GM21367 (cell line): ENCODE measurements at regions not wholly inside any gene's neighbourhood (a gene's known extent, or its start where the extent isn't known, plus 50 kb on each side); places are given as distances from the start of the nearest gene placed in this dataset.

Experiments
- ATAC-seq: cut with Tn5 transposase; IDR thresholded peaks from one replicate; pipeline ENCODE4 v1.9.1; 2021; ENCODE audit not compliant: unreplicated experiment

DNA sequence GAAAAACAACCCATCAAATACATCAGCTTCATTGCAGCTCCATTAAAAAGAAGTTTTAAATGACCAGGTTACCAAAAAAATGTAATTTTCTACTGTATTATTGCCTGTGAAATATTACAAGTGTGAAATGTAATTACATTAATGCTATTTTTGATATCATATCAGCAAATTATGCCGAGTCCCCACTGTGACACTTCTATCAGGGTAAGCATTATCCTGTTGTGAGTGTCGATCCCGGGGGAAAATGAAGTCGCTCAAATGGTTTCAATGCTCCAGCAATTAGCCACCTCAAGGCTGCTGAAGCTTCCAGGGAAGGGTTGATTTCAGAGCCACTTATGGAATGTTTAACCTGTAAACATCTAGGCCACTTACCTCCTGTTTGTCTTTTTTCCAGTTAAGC, 70.4 kb downstream of the RCN1 start:
- no peak for ATAC-seq

DNA sequence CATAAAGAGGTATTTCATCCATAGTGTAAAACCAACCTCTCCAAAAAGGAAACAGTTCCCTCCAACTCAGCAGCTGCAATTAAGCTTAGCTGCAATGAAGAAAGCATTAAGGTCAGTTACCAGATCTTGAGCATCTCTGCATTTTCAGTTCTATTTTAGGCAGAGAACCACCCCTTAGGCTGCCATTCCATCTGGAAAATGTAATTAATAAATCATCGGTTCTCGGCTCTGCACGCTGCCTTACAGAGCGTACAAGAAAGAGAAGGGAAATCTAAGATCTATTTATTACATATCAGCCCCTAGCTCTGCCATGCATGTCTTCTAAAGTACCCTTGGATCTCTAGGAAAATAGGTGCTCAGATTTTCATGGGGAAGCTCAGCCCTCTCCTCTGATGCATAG, 71.5 kb downstream of the RCN1 start:
- no peak for ATAC-seq

DNA sequence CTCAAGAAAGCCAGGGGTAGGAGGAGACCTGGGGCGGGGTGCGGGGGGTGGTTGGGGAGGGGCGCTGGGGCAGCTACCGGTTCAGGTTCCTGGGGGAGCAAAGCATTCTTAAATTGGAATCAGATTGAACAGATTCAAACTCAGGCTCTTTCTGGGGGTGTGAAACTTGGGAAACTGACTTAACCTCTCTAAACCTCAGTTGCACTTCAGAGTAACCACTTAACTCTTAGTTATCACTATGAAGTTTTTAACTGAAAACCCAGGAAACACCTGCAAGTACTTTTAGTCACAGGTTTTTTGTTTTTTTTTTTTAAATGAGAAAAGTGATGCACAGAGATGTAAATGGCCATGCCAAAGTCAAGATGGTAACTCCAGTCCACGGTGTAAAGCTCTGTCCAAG, 72.0 kb downstream of the RCN1 start:
- ATAC-seq = no peak

DNA sequence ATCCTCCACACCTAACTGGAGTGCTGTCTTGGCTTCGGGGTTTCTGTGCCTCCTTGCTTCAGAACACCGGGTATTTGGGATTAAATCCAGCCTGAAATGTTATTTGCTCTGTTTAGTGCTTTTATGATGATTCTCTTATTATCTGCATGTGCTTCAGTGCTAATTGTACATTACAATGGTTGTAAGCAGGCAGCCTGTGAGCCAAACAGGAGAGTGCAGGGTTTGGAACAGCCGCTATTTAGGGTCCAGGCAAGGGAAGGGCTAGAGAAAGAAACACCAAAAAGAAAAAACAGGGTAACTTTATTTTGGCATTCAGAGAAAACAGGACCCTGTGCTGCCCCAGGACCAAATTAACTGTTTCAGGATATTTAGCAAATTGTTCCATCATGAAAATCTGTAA, 72.7 kb downstream of the RCN1 start:
- no peak for ATAC-seq

DNA sequence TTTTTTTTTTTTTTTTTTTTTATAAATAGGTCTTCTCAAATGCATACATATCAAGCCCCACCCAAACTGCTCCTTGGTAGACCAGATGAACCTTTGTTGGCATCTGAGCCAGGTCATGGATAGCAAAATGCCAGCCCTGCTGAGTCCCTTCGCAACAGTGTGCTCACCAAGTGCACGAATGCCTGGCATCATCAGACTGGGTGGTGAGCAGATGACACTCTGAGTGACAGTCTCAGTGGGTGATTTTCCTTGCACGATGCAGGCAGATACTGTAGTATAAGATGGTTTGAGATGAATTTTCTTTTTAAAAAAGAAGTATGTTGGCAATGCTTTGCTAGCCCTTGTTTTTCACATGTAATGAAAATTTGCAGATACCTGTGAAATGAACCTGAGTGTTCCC, 74.0 kb downstream of the RCN1 start:
- ATAC-seq = no peak

DNA sequence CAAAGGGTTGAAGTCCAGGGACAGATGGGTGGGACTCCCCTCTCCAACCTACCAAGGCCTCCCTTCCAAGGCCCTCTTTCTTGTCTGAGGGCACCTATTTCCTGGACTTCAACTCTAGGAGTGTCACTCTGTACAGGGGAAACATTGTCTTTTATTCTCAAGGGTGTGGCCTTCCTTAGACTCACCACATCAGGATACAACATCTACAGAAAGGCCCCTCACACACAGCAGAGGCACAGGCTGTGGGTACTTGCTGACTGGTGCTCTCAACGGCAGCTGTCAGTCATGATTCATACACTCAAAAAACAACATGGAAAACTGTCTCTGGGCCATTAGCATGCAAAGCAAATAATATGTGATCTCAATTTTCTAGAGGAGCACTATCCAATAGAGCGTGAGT, 78.0 kb downstream of the RCN1 start:
- ATAC-seq = no peak

DNA sequence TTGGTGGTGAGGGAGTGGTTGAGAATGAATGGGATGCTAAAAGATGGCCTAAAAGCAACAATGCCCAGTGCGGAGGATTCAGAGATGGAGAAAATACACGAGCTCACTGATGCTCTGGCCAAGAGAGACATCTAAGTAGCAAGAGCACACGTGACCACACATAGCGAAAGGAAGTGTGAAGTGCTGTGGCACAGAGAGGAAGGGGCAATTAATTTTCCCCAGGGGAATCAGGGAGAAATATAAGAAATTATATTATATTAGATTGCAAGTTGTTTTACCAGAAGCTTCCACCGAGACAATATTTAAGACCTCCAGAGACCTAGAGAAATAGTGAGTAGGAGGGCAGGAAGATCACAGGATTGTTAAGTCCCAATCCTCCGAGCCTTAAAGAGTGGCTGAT, 80.6 kb downstream of the RCN1 start:
- ATAC-seq = no peak

DNA sequence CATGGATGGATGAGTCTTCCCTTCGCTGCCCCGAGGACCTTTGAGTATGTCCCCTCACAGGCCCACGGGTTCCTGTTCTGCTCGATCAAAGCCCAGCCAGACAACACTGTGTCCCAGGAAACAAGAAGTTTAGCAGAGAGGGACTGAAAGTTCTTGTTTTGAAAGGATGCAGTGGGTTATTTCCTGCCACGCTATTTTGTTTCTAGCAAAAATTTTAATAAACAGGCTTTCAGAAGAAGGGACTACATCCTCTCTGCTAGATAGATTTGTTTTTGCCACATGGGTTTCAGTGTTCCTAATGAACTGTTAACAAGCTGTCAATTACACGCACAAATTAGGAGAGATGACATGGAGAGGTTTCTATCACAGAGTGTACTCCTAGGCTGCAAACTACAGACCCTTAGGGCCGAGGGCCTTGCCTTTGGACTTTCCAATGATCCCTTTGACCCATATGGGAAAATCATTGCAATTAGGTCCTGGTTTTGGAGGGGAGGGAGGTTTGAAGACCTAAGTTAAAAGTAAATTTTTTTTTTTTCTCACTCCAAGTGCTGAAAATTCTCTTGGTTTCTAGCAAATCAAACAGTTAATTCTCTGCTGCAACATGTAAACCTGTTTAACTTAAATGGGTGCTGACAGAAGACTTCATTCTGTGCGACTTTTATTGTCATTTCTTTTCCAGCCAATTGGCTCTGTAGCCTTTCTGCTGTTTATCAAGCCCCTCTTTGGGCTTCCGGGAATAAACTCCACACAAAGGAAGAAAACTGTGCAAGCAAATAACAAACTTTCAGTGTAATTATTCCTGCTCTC, 81.4 kb downstream of the RCN1 start:
- no peak for ATAC-seq

DNA sequence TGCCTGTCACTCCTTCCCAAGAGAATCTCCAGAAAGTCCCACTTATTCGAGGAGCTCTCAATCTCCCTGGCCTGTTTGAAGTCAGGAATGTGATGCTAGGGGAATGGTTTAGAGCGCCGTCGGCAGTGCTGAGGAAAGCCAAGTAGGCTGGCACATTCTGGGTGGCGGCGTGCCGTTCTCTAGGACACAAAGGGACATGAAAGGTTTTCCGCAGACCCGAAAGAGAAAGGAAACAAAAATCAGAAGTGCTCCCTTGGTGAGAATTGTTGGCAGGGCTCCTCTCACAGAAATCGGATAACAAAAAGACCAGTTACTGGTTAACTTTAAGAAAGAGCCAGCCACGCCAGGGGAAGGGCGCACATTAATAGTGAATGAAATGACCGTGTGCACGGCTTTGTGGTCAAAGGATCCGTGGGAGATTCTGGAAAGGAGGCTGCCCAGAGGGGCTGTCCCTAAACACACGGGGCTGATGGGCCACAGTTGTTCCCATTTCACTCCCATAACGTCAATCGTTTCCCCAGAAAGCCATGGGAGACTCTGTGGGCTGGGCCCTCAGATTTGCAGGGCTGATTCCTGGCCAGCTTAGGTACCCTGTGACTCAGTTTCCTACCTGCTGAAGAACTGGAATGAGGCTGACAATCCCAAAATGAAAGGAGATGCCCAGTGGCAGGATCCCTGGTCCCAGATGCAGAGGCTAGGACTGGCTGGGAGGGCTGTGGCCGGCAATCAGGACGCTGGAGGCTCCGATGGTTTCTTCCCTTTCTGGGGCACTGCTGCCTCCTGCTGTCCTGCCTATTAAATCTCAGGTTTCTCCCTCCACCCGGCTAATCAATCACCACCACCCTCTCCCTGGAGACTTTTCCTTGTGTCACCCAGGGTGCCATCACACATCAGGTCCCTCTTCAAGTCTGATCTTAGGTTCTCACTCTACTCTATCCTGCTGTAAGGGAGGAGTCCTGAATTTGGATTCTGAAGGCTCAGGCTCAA, 82.3 kb downstream of the RCN1 start:
- no peak for ATAC-seq

DNA sequence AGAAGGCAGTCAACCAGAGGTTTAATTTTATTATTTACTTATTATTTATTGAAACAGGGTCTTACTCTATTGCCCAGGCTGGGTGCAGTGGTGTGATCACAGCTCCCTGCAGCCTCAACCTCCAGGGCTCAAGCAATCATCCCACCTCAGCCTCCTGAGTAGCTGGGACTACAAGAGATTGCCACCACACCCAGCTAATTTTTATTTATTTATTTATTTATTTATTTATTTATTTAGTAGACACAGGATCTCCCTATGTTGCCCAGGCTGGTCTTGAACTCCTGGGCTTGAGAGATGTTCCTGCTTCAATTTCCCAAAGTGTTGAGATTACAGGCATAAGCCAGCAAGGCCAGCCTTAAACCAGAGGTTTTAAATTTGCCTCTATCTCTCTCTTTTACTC, 83.1 kb downstream of the RCN1 start:
- ATAC-seq = no peak

DNA sequence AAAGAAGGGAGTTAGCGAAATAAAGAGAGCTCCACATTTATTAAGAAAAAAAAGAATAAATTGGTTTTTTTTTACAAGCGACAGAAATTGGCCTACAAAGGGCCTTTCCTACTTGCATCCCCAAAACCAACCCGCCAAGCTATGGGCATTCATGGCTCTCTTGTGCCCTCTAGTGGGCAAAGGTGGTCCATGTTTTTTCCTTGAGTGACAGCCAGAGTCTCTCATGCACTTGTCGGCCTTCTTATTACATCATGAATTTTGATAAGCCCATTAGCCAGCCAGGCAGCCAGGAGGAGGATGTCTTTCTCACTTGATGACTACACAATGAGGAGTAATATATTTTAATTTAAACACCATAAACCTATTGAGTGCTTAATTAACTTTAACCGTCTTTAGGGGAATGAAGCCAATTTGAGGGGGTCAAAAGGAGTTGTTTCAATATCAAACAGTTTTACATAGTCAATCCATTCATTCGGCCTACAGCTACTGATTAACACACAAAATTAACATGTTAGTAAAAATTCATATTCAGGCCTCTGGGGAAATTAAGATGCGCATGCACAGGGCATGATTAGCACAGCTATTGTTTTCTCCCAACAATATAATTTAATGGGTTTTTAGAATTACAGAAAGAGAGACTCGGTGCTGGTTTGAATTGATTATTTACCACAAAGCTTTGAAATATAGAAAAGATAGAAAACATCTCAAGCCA, 85.5 kb downstream of the RCN1 start:
- peak; percentile 81 for ATAC-seq

DNA sequence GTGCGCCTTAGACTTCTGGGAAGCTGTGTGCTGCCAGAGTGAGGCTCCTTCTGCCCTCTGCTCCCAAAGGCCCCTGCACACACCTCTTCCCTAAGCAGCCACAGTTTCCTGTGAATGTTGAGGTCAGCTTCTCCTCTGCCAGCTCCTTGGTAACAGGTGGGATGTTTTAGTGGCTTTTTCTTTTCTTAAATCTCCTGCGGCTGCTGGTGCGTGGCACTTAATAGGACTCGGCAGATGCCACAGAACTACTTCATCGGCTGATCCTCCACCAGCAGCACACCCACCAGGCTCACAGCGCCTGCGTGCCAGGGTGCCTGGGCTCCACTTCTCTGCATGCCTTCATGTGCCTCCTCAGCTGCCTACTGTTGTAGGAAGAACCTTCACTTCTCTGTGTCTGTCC, 87.8 kb downstream of the RCN1 start:
- ATAC-seq = no peak

DNA sequence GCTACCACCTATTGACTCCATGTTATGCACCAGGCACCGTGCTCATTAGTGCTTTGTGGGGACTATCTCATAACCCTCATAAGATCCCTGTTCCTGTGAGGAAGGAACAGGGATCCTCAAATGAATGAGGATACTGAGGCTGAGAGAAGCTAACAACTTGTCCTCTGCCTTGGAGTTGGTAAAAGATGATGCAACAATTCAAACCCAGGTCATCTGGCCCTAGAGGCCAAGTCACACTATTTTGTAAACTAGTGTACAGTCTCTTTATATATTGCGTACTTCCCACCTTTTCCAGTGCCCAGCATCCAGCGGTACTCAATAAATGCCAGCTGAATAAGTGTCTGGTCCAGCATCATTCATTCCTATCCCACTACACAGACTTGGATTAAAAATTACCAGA, 92.6 kb downstream of the RCN1 start:
- no peak for ATAC-seq

DNA sequence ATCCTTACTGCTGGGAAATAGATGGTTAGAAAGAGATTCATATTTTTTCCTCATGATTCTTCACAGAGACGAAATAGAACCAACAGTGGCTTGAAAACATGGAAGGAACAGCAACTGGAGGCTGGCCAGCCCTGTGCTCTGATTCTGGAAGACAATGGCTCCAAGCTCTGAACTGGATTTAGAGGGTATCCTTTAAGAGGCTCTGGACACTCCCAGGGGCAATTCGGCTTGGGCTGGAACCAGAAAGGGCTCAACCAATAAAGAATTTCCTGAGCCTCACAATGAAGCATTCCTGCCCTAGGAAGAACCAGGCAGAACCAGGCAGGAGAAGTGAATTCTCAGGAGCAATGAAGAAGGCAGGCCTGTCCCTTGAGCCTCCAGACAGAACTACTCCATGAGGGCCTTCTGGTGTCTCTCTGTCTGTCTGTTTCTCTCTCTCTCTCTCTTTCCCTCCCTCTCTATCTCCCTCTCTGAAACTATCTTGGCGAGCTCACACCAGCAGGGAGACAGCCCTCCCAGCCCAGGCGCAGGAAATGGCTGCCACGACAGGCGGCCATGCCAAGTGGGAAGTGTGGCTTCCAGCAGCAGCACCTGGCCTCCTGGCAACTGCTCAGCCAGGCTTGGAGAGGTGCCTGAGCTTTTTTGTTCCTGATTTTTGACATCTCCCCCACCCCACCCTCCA, 93.3 kb downstream of the RCN1 start:
- ATAC-seq = peak; percentile 9

DNA sequence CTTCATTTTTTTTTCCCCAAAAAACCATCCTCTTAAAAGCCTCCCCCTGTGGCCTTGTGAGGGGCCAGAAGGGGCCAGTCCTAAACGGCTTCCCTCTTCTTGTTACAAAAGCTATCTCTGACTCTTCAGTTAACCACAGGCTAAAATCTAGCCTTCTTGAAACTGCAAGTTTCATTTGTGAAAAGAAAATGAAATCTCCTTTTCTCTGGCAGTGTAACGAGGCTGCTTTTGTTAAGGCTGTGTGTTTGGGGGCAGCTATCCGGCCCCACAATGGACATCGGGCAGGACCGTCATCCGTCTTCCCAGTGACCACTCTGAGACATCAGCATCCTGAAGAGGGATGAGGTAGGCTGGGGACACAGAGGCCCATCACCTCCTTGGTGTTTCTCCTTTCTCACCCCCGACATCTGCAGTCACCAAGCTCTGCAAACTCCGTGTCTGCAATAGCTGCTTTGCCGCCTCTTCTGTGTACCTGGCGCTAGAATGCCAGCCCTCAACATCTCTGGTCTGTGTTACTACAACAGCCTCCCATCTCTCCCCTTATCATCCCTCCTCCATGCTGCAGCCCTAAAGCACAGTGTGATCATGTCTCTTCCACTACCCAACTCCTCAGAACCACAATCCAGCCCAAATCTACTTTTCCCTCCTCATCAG, 94.0 kb downstream of the RCN1 start:
- ATAC-seq = peak; percentile 71

DNA sequence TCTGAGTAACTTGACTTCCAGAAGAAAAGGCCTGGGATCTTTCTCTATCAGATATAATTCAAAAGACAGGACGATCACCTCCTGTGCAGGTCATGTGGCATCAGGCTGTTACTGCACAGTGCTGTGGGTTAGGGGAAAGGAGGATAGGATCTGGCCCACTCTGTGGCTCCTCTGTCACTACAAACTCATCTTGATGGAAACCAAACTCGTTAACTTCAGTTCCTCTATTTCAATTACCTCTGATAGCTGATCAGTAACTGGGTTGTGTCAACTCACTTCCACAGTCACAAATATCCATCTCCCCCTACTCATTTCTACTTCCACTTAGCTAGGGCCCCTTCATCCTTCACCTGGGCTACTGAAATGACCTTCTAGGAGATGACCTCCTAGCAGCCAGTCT, 95.2 kb downstream of the RCN1 start:
- ATAC-seq = no peak

DNA sequence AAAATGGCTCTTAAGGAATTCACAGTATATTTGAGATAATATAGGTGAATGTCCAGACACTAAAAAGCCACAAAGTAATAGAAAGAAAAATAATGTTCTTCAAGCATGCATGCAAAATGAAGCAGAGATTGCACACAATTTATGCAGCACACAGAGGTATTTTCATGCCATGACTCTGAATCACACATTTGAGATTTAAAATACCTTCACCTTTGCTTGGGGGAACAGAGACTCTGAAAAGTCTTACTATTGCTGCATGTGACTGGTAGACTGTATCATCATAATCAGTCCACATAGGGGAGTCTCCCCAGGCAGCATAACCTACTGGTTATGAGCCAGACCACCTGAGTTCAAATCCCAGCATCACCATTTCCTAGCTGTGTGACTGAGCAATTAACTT, 96.2 kb downstream of the RCN1 start:
- no peak for ATAC-seq

DNA sequence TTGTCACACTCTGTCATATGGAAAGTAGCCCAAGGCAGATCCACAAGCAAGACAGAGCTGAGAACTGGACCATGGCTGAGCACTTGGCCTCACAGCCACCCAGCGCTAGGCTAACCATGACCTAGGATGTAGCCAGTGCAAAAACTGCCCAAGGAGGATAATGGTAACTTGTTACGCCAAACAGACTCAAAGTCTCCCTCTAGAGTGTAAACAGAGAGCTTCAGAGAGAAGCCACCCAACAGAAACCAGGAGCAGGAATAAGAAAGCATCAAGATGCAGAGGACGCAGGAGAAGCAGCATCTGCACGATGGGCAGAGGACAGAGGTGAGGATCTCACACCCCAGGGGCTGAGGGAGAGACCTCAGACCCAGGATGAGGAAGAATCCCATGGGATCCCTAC, 97.9 kb downstream of the RCN1 start:
- ATAC-seq = no peak

DNA sequence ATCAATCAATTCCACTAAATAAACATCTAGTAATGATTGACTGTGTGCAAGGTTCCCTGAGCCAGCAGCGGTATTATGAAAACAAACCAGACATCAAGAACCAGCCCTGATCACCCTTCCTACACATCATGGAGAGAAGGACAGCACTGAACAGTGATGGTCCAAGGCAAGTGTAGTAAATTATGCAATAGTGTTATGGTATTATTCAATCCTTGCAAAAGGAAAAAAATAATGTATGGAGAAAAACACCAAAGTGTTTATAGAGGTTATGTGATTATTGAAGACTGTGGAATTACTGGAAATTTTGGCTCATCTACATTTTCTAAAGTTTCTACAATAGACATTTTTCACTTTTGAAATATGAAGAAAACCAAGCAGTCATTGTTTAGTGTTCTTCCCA, 105.3 kb downstream of the RCN1 start:
- ATAC-seq = no peak

DNA sequence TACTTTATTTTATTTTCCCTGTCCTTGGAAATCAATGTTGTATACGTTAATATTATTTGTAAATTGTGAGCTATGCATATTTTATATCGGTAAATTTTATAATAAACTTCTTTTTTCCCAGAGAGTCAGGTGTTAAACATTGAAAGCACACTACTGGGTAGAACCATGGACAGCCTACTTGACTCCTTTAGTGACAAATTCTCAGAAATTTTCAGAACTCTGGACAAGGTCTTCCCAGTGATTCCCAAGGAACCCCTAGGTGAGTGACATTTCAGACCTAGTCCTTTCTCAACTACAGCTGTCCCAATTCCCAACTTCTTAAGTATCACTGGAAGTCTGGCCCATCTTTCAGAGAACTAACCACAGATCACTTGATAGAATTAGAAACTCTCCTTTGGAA, 107.2 kb downstream of the RCN1 start:
- no peak for ATAC-seq
